Loucy (cell line): ENCODE measurements at regions not wholly inside any gene's neighbourhood (a gene's known extent, or its start where the extent isn't known, plus 50 kb on each side); places are given as distances from the start of the nearest gene placed in this dataset.

Experiments used
- H2AFZ ChIP-seq: fragments of 200-600 bp; sonication (generic); 2 replicates; pipeline ENCODE4 v1.6.0; 2016; ENCODE audit warnings: antibody characterized with exemption, mild to moderate bottlenecking, low read length, moderate library complexity
- H3F3A ChIP-seq: fragments of 200-600 bp; 2 replicates; pipeline ENCODE4 v1.6.0; 2016; ENCODE audit warnings: antibody characterized with exemption, low read depth, mild to moderate bottlenecking
- H3K27me3 ChIP-seq: fragments of 200-600 bp; sonication (generic); 2 replicates; pipeline ENCODE4 v1.6.1; 2014; ENCODE audit warnings: low read length, mild to moderate bottlenecking; ENCODE audit not compliant: insufficient read depth, poor library complexity, severe bottlenecking
- H3K36me3 ChIP-seq: fragments of 200-600 bp; sonication (generic); 2 replicates; pipeline ENCODE4 v1.6.1; 2016; ENCODE audit warnings: low read length; ENCODE audit not compliant: insufficient read depth
- H3K4me1 ChIP-seq: fragments of 200-600 bp; sonication (generic); 2 replicates; pipeline ENCODE4 v1.5.1; 2014; ENCODE audit warnings: low read length, mild to moderate bottlenecking; ENCODE audit not compliant: insufficient read depth, poor library complexity, severe bottlenecking
- H3K4me2 ChIP-seq: fragments of 200-600 bp; sonication (generic); 2 replicates; pipeline ENCODE4 v1.6.0; 2014; ENCODE audit warnings: antibody characterized with exemption, low read length, low read depth, mild to moderate bottlenecking; ENCODE audit not compliant: poor library complexity, severe bottlenecking
- H3K4me3 ChIP-seq: fragments of 200-600 bp; sonication (generic); 2 replicates; pipeline ENCODE4 v1.5.1; 2014; ENCODE audit warnings: low read length, mild to moderate bottlenecking, mixed read lengths; ENCODE audit not compliant: poor library complexity, severe bottlenecking
- H3K79me2 ChIP-seq: fragments of 200-600 bp; sonication (generic); 2 replicates; pipeline ENCODE4 v1.6.1; 2014; ENCODE audit warnings: low read length; ENCODE audit not compliant: insufficient read depth
- H3K9ac ChIP-seq: fragments of 200-600 bp; sonication (generic); 2 replicates; pipeline ENCODE4 v1.6.0; 2014; ENCODE audit warnings: mild to moderate bottlenecking, low read depth, low read length, moderate library complexity; ENCODE audit not compliant: poor library complexity, severe bottlenecking
- H3K9me2 ChIP-seq: fragments of 200-600 bp; sonication (generic); replicated peaks from 2 replicates; pipeline ENCODE4 v1.6.1; 2016; ENCODE audit warnings: low read depth, low read length, mixed read lengths
- H3K9me3 ChIP-seq: fragments of 200-600 bp; sonication (generic); 2 replicates; pipeline ENCODE4 v1.6.1; 2014; ENCODE audit warnings: mild to moderate bottlenecking, antibody characterized with exemption, low read length, low read depth; ENCODE audit not compliant: insufficient read depth
- H4K20me1 ChIP-seq: fragments of 200-600 bp; sonication (generic); 2 replicates; pipeline ENCODE4 v1.6.0; 2014; ENCODE audit warnings: antibody characterized with exemption, low read length, mild to moderate bottlenecking; ENCODE audit not compliant: insufficient read depth, poor library complexity, severe bottlenecking
- CTCF ChIP-seq: fragments of 200-600 bp; sonication (generic); conservative IDR thresholded peaks from 2 replicates; pipeline ENCODE4 v1.5.1; 2014; ENCODE audit warnings: mild to moderate bottlenecking, antibody characterized with exemption, low read length
- EZH2phosphoT487 ChIP-seq: fragments of 200-600 bp; IDR thresholded peaks from 2 replicates; pipeline ENCODE4 v1.6.1; 2018; ENCODE audit warnings: antibody characterized with exemption, mild to moderate bottlenecking, moderate library complexity, borderline replicate concordance

GRCh38 chr13:73751290-73751689 lies 382.9 kb downstream of the KLF12 start:
- Histone ChIP-seq H4K20me1 (no peaks in the 10 kb centered on the region), H3K9ac (no peak overlapping the region), H3K9me3 (no peaks in the 10 kb centered on the region), H3K27me3 (no peaks in the 10 kb centered on the region), H3K4me3 (no peak overlapping the region), H3K4me2 (no peak overlapping the region), H2AFZ (no peak overlapping the region), H3K36me3 (peaks cover 4% of the 10 kb centered on the region; the same call in 1 of the 2 replicates), H3K4me1 (no peaks in the 10 kb centered on the region), H3K9me2 (no peaks in the 10 kb centered on the region), H3K79me2 (no peaks in the 10 kb centered on the region), H3F3A (no peaks in the 10 kb centered on the region)
- no peak for TF ChIP-seq EZH2phosphoT487
- TF ChIP-seq CTCF = no peak

- TF ChIP-seq EZH2phosphoT487 = no peak
- no peaks in the 10 kb centered on the region for H4K20me1 ChIP-seq
These were observed 385.8 kb downstream of the KLF12 start for GRCh38 chr13:73748404-73748803.

GRCh38 chr13:73745190-73745589 lies 389.0 kb downstream of the KLF12 start:
- H3F3A ChIP-seq = no peaks in the 10 kb centered on the region
- no peaks in the 10 kb centered on the region for H3K9me3 ChIP-seq
- no peak for TF ChIP-seq CTCF
- no peak for TF ChIP-seq EZH2phosphoT487
- H3K4me1 ChIP-seq = peaks cover 7% of the 10 kb centered on the region
- no peaks in the 10 kb centered on the region for H3K27me3 ChIP-seq
- H3K4me3 ChIP-seq = no peak overlapping the region
- no peak overlapping the region for H2AFZ ChIP-seq
- peaks cover 4% of the 10 kb centered on the region; the same call in 1 of the 2 replicates for H3K36me3 ChIP-seq
- no peaks in the 10 kb centered on the region for H3K9me2 ChIP-seq
- H3K4me2 ChIP-seq = no peak overlapping the region
- H3K9ac ChIP-seq = no peak overlapping the region
- H4K20me1 ChIP-seq = no peaks in the 10 kb centered on the region
- no peaks in the 10 kb centered on the region for H3K79me2 ChIP-seq

More at GRCh38 chr13:73748404-73748803, 385.8 kb downstream of the KLF12 start:
- no peaks in the 10 kb centered on the region for H3K79me2 ChIP-seq
- H3K9me3 ChIP-seq = no peaks in the 10 kb centered on the region
- H3K9ac ChIP-seq = no peak overlapping the region
- H3K36me3 ChIP-seq = peaks cover 4% of the 10 kb centered on the region; the same call in 1 of the 2 replicates
- no peak overlapping the region for H3K4me2 ChIP-seq
- no peaks in the 10 kb centered on the region for H3K27me3 ChIP-seq
- no peak overlapping the region for H3K4me3 ChIP-seq
- peaks cover 7% of the 10 kb centered on the region for H3K4me1 ChIP-seq
- H2AFZ ChIP-seq = no peak overlapping the region
- no peaks in the 10 kb centered on the region for H3K9me2 ChIP-seq
- no peaks in the 10 kb centered on the region for H3F3A ChIP-seq

GRCh38 chr13:73742982-73743381 lies 391.2 kb downstream of the KLF12 start:
- Histone ChIP-seq H3K9me2 (no peaks in the 10 kb centered on the region), H3K4me1 (peaks cover 7% of the 10 kb centered on the region), H3K9ac (no peak overlapping the region), H3K9me3 (no peaks in the 10 kb centered on the region), H3K36me3 (no peaks in the 10 kb centered on the region), H4K20me1 (no peaks in the 10 kb centered on the region), H3K79me2 (no peaks in the 10 kb centered on the region), H3K4me3 (no peak overlapping the region), H3F3A (no peaks in the 10 kb centered on the region), H3K27me3 (no peaks in the 10 kb centered on the region), H2AFZ (no peak overlapping the region), H3K4me2 (no peak overlapping the region)
- TF ChIP-seq CTCF (no peak), EZH2phosphoT487 (no peak)
